Cardiac fibroblast (primary cell): ENCODE measurements at regions not wholly inside any gene's neighbourhood (a gene's known extent, or its start where the extent isn't known, plus 50 kb on each side); places are given as distances from the start of the nearest gene placed in this dataset.

Source experiments
- DNase-seq, 2 donors: peaks; one replicate each; pipeline versions ENCODE4 v3.0.0 to v3.0.0-alpha.2; 2010; ENCODE audit warnings: low read depth in 2 of 2
- H3K4me3 ChIP-seq, 2 donors: replicated peaks in 1 of 2; 1 replicate in 1 of 2; 2 replicates in 1 of 2; pipeline ENCODE4 v1.5.1; 2011; ENCODE audit warnings: low read depth in 2 of 2, low read length in 2 of 2, mild to moderate bottlenecking in 2 of 2, moderate library complexity in 1 of 2
- CTCF ChIP-seq: IDR thresholded peaks from one replicate; pipeline ENCODE4 v1.5.1; 2011; ENCODE audit warnings: low read depth, mild to moderate bottlenecking, low read length, inconsistent platforms

GRCh38 chr1:37147906-37148305 is 113.6 kb upstream of the GRIK3 start:
- H3K4me3 ChIP-seq, result no peak overlapping the region
- DNase-seq, result no peak
- TF ChIP-seq CTCF, result no peak

- DNase-seq, result no peak
- H3K4me3 ChIP-seq, result no peak overlapping the region
- TF ChIP-seq CTCF, result no peak
These were observed 114.3 kb upstream of the GRIK3 start for GRCh38 chr1:37148663-37149062.

- TF ChIP-seq CTCF, result no peak
- no peak overlapping the region for H3K4me3 ChIP-seq
- DNase-seq, result no peak
These were observed 115.0 kb upstream of the GRIK3 start for GRCh38 chr1:37149296-37149695.

GRCh38 chr1:37150986-37151385 is 116.7 kb upstream of the GRIK3 start:
- no peak for DNase-seq
- TF ChIP-seq CTCF, result no peak
- no peak overlapping the region for H3K4me3 ChIP-seq

- DNase-seq, result no peak
- H3K4me3 ChIP-seq, result no peak overlapping the region
- TF ChIP-seq CTCF, result no peak
These were observed 117.5 kb upstream of the GRIK3 start for GRCh38 chr1:37151789-37152188.

- no peak for DNase-seq
- no peak for TF ChIP-seq CTCF
These were observed 118.2 kb upstream of the GRIK3 start for GRCh38 chr1:37152491-37152890.

GRCh38 chr1:37153116-37154100 is 119.1 kb upstream of the GRIK3 start:
- no peak for DNase-seq
- no peak overlapping the region for H3K4me3 ChIP-seq
- no peak for TF ChIP-seq CTCF

More at GRCh38 chr1:37152491-37152890, 118.2 kb upstream of the GRIK3 start:
- H3K4me3 ChIP-seq, result no peak overlapping the region
